ENCODE measurements at regions not wholly inside any gene's neighbourhood (a gene's known extent, or its start where the extent isn't known, plus 50 kb on each side); places are given as distances from the start of the nearest gene placed in this dataset.
"Not testable (repeated sequence)": the region's sequence is repeated elsewhere in the genome, so short reads cannot be mapped to it uniquely, and the experiment has no call there.

DNA sequence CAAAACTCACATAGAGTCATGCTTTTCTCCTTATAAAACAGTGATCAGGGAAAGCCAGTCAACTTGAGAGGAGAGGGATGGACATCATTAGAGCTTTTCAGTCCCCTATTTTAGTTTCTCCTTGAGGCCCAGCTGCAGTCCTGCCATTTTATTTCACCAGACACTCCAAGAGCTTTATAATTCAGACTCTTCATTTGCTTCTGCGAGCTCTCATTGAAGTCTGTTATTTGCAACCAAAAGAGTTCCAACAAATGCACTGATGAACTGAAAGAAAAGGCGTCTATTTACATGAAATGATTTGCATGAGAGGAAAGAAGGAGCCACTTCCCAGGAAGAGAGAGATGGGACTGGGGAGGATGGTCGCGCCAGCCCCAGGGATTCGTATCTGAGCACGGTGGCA, 86.8 kb downstream of the NDUFA12 start:
- no peak for DNase-seq (ENCODE audit: extremely low read depth in 1 of 2, low read depth in 1 of 2)

DNA sequence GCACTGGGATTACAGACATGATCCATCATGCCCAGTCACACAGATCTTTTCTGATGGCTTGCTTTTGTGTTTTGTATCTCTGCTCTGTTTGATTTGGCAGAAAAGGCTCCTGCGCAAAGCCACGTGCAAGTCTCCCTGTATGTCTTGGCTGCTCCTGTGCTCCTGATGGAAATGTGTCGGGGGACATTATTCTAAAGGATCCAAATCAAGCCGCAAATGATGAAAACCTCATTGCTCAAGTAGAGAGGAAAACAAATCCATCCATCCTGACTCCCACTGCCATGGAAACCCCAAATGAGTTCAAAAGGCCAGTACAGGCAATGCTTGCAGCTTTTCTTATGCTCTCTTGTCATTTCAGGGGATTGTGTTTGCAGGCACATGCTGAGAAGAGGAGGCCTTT, 93.8 kb downstream of the NDUFA12 start:
- no peak for DNase-seq (ENCODE audit: extremely low read depth in 1 of 2, low read depth in 1 of 2)

DNA sequence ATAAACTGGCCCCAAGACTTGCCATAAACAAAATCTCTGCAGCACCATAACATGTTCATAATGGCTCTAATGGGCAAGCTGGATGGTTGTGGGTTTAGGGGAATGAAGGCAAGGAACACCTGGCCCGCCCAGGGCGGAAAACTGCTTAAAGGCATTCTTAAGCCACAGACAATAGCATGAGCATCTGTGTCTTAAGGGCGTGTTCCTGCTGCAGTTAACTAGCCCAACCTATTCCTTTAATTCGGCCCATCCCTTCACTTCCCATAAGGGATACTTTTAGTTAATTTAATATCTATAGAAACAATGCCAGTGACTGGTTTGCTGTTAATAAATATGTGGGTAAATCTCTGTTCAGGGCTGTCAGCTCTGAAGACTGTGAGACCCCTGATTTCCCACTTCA, 97.7 kb downstream of the NDUFA12 start:
- DNase-seq (ENCODE audit: extremely low read depth in 1 of 2, low read depth in 1 of 2) = not testable (repeated sequence)

DNA sequence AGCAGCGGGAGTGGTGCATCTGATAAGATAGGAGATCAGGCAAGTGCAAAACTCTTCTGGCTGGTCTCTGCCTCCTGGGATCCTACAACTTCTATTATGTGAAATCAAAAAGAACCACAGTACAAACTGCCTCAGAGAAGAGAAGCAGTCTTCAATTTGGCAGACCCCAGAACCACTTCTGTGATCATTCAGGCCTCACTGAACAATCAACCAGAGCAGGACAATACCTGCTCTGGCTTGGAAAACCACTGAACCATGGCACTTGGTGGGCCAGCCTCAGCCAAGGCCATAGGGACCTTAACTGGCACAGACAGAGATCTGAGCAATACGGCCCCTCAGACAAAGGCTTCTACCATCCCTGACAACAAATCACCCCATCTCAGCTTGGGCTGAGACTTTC, 103.0 kb downstream of the NDUFA12 start:
- DNase-seq (ENCODE audit: extremely low read depth in 1 of 2, low read depth in 1 of 2) = no peak

DNA sequence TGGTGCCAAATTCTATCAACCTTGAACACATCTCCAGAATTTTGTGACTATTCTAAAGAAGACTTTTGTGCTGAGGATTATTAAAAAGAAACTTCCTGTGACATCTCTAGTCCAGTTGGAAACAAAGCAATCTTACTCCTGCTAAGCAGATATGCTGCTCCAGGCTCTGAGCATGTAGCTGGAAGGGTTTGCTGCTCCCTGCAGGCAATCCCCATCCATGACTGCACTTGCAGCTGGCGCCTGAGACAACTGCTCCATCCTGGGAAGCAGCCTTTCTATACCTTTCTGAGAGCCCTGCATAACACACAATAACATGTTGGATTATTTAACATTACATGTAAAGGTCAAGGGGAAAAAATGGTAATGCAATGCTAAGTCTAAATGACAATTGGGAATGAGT, 105.1 kb downstream of the NDUFA12 start:
- no peak for DNase-seq (ENCODE audit: extremely low read depth in 1 of 2, low read depth in 1 of 2)

DNA sequence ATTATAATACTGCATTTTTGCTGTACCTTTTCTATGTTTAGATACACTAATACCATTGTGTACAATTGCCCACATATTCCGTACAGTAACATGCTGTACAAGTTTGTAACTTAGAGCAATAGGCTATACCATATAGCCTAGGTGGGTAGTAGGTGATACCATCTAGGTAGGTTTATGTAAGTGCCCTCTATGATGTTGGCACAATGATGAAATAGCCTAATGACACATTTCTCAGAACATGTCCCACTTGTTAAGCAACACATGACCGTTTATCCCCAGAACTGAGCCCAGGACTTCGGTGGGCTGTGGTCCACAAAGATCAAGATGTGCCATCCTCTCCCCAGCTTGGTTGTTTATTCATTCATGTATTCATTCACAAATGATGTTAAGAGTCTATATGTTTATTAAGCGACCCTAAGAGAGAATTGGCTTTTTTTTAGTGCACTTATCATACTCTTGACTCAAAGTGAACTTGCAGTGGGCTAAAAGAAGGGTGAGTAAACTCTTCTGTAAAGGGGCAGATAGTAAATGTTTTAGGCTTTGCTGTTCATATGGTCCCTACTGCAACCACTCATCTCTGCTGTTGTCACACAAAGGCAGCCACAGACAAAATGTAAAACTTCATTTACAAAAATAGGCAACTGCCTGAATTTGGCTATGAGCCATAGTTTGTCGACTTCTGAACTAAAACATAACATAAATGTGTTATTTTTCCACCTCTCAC, 110.8 kb downstream of the NDUFA12 start:
- no peak for DNase-seq (ENCODE audit: extremely low read depth in 1 of 2, low read depth in 1 of 2)

DNA sequence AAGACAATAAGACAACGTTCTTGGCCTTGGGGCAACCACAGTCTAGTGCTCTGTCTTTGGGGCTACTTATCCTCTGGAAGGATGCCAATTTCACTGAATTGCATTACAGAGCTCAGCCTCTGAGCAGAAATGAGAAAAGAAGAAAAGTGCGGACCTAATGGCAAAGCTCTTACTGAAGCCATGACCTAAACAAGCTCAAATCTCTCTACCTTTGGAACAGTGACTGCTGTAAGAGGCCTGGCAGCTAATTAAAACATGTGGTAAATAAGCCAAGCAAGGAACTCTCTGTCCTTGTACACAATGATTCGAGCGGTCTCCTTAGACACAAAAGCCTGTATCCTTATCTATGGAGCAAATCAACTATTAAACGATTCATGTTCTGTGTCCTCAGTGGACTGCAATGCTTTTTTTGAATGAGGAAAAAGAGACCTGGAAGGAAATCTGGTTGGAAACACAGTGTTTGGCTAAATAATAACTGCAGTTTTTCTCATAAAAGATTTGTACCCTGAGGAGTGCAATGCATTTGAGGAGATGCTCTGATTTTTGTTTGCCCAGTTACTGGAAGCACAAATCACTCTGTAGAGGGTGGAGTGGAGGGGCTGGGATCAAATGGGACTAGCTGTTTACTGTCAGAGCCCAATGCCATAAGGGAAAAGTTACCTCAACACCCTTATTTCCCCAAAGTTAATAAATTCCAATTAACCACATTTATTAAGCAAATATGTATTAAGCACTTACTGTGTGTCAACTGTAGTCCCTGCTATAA, 113.9 kb downstream of the NDUFA12 start:
- DNase-seq (ENCODE audit: extremely low read depth in 1 of 2, low read depth in 1 of 2) = no peak

DNA sequence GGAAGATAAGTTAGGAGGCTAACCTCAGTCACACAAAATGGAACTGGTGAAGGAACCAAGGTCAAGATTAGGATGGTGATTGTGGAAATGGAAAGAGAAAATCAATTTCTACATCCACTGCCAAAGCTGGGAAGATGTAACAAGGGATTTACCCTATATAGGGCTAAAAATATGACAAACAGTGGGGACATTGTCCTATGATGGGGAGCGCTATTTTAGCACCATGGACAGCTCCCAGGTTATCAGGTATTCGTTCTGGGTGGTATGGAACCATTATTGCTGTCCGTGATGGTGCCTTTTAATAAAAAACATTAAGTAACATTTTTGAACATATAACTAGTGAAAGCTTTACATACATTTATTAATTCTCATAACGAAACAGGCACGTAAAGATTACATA, 124.0 kb downstream of the NDUFA12 start:
- no peak for DNase-seq (ENCODE audit: extremely low read depth in 1 of 2, low read depth in 1 of 2)

DNA sequence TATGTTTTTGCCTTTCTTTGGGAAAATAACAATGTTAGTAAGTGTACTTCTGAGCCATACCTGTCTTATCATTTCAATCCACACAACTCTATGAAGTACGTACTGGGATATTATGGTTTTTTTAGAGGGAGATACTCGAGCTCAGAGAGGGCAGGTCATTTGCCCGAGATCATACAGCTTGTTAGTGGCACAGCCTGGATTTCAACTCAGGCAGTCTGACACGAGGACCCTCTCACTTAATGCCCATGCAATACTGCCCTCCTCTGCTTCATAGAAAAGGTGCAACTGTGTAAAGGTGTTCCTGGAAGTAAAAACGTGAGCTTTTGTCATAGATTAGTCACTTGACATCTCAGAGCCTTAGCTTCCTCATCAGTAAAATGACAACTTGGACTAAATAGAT, 128.0 kb downstream of the NDUFA12 start:
- DNase-seq (ENCODE audit: extremely low read depth in 1 of 2, low read depth in 1 of 2) = no peak

DNA sequence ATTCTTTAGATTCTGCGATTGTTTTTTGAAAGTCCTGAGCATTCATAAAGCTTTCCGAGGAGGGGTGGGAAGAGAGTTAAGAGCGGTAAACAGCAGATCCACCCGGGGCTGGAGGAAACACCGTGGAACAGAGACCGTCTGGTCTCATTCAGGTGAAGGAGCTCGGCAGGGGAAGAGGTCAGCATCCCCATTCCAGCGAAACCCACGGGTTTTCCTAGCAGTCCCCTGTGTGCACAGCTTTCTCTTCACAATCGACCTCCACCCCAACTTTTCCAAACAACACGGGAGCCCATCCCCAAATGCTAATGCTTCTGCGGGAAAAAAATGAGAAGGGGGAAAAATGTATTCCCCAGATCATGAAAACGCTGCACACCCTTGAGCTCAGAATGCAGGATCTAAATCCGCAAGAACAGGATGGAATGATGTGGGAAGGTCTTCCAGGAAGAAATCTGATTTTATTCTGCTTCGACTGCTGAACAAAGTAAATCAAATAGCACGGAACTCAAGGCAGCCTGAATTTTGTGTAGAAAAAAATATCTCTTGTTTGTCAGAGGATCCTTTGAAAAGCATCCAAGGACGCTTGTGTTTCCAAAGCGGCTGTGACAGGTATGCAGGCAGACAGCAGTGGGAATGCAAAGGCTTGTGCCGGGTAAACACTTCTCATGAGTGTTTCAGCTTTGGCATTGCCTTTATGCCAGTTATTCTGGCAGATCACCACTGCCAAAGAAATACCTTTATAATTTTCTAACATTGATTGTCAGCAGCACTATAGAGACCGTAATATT, 128.8 kb downstream of the NDUFA12 start:
- DNase-seq (ENCODE audit: extremely low read depth in 1 of 2, low read depth in 1 of 2) = no peak

DNA sequence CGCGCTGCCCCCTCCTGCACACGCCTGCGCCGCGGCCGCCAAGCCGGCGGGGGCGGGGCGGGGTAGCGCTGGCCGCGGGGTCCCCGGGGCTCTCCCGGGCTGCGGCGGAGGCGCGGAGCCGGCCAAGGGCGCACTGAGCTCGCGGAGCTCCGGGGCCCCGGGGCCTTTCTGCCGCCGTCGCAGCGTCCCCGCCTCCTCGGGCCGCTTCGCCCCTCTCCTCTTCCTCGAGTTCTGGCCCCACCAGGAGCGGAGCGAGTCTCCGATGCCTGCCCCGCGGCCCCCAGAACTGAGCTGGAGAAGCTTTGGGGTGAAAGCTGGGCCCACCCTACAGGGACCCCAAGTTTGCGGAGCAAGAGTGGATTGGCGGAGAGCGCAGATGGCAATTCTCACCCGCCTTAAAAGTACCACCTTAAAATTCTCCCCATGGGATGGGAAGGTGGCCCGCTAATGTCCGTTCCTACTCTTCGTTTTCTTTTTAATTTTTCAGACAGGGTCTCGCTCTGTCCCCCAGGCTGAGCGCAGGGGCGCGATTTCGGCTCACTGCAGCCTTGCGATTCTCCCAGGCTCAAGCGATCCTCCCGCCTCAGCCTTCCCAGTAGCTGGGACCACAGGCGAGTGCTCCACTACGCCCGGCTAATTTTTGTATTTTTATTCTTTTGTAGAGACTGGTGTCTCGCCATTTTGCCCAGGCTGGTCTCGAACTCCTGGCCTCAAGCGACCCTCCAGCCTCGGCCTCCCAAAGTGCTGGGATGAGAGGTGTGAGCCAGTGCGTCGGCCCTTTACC, 129.6 kb downstream of the NDUFA12 start:
- no peak for DNase-seq (ENCODE audit: extremely low read depth in 1 of 2, low read depth in 1 of 2)

DNA sequence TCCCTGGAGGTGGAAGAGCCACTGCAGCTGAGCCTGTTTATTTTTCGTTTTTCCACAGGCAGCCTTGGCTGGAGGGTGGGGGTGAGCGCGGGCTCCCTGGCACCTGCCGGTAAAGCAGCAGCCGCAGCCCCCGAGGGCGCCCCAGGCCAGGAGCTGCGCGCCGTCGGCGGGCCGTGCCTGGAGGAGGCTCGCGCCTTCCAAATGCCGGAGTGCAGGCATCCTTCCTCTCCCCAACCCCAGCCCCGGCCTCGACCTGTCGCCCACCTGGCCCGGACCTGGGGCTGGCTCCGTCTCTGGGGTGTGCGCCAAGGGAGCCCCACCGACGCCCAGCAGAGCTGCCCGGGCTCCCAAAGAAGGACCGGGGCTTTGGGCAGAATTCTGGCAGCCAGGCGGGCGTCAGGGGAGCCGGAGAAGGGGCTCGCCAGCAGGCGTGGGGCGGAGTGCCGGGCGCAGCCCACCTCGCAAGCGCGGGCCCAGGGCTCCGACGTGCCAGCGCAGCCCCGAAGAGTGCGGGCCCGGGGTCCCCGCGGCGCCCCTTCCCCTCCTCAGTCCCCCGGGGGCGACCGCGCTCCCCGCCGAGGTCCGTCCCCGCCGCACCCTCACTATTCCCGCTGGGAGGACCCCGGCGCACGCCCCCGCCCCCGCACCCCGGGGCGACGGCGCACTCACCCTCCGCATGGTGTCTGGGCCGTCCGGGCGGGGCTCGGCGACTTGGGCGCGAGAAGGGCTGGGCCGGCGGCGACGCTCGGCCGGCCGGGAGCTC, 130.3 kb downstream of the NDUFA12 start:
- no peak for DNase-seq (ENCODE audit: extremely low read depth in 1 of 2, low read depth in 1 of 2)

DNA sequence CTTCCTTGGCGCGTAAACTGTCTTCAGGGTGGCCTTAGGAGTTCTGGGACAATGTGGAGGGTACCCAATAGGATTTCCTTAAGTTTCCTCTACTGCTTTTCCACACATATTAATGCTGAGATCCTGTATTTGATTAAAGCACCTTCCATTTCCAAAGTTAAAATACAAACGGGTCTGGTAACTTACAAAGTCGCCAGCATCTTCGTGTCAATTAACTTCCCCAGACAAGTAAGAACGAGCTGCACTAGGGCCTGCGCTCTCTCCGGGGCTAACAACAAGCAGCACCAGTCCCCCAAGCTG, 130.9 kb downstream of the NDUFA12 start:
- no peak for DNase-seq (ENCODE audit: extremely low read depth in 1 of 2, low read depth in 1 of 2)

DNA sequence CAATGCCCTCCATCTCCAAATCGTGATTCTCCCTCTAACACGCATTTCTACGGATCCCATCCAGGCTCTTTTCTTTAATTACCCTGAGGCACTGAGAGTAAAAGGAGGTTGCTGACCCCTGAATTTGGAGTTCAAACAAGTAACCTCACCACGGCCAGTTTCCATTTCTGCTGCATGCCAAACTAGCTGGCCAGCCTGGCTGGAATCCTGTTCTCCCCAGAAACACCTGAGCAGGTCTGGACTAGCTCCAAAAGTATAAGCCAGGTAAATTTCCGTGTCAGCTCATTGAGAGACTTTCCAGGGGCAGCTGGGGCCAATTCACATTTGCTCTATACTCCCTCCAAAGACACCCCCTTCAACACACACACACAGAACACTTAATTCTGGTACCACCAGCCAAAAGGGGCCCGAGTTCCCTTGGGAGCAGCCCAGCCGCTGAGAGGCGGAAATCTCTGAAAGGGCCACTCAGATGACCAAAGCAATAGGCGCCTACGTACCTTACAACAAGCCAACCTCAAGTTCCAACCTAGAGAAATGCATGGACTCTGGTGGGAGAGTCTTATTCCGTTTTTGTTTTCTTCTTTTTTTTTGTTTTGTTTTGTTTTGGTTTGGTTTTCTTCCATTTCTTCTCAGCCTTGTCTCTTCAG, 131.4 kb downstream of the NDUFA12 start:
- DNase-seq (ENCODE audit: extremely low read depth in 1 of 2, low read depth in 1 of 2) = no peak

DNA sequence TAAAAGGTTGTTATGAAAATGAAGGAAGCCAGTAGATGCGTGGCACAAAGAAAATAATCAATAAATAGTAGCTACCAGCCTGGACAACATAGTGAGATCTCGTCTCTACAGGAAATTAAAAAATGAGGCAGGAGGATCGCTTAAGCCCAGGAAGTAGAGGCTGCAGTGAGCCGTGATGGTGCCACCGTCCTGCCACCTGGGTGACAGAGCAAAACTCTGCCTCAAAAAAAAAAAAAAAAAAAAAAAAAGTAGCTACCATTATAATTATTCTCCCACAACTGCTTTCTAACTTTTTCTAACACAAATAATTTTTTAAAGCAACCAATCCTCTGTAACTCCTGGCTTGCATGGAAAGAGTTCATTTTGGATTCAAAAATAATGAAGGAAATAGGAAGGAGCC, 133.0 kb downstream of the NDUFA12 start:
- no peak for DNase-seq (ENCODE audit: extremely low read depth in 1 of 2, low read depth in 1 of 2)

DNA sequence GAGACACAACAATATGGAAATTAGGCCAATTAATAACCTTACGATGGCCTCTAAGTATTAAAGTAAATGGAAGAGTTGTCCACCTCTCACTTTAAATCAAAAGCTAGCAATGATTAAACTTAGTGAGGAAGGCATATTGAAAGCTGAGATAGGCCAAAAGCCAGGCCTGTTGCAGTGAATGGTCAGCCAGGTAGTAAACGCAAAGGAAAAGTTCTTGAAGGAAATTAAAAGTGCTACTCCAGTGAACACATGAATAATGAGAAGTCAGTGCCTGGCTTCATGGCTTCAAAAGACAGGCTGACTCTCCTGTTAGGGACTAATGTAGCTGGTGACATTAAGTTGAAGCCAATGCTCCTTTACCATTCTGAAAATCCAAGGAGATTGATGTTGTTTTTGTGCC, 135.3 kb downstream of the NDUFA12 start:
- DNase-seq (ENCODE audit: extremely low read depth in 1 of 2, low read depth in 1 of 2) = no peak

DNA sequence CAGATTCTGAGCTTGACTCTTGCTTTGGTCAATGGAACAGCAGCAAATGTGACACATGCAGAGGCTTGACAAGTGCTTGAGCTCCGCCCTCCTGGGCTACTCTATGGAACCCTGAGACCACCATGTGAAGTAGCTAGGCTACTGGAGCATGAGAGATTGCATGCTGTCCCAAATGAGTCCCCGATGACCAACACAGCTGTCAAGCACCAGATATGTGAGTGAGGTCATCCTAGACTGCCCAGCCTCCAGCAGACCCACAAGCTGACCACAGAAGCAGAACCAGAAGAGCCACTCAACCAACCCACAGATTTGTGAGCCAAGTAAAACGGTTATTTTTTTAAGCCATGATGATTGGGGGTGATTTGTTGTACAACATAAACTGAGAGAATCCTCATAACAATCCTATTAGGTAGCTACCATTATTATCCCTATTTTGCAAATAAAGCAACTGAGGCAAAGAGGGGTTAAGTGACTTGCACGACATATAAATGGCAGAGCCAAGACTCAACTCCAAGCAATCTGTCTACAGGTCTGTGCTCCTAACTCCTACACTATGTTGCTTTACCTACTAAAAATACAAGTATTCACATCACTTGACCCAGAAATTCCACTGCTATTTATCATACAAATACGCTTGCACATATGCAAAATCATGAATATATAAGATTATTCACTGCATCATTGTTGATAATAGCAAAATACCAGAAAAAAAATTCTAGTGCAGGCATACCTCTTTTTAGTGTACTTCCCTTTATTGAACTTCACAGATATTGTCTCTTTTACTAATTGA, 136.2 kb downstream of the NDUFA12 start:
- no peak for DNase-seq (ENCODE audit: extremely low read depth in 1 of 2, low read depth in 1 of 2)

DNA sequence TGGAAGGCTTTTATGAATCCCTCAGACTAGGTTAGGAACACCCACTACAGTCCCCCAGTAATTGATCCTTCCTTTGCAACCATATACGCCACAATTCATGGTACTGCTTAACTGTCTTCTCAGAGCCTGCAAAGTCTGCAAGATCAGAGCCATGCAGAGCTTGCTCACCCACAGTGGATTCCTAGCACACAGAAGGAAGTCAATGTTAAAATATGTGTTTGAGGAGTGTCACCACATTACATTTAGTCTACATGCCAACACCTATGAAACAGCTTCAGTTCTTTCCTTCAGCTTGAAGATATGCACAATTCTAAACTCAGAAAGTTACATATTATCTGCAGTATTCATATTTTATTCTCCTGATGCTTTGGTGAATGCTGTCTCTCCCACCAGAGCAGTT, 138.5 kb downstream of the NDUFA12 start:
- DNase-seq (ENCODE audit: extremely low read depth in 1 of 2, low read depth in 1 of 2) = no peak

DNA sequence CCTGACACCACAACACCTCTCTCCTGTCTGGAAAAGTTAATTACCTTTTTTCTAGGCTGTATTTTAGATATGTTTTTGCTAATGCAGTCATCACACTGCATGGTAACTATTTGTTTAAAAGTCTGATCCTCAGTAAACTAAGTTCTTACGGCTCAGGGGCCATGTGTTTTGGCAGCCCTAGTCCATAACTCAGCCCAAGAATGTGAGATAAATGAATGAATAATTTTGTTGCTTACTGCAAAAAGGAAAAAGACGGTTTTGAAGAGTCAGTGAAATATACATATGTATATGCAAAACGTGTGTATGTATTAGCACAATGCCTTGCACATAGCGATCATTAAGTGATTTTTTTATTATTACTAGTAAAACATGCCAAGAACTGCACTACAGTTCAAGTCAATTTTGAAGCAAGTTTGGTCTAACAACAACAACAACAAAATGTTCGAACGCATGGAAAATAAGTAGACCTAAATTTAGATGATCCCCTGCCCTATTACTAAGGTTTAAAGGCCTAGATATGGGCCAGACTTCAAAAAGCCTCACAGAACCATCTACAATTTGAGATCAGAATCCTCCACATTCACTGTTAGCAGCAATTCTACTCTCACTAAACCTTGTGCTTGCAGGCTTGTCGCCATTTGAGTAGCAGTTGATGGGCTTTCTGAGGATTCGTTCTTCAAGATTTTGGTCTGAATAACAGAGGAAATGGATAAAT, 140.0 kb downstream of the NDUFA12 start:
- no peak for DNase-seq (ENCODE audit: extremely low read depth in 1 of 2, low read depth in 1 of 2)
